ENCODE measurements at regions not wholly inside any gene's neighbourhood (a gene's known extent, or its start where the extent isn't known, plus 50 kb on each side); places are given as distances from the start of the nearest gene placed in this dataset.

GRCh38 chr2:239677453-239678185, 276.8 kb upstream of the HDAC4 start:
- H3K4me3 ChIP-seq (ENCODE audit: low read length): no peak overlapping the region
- DNase-seq (ENCODE audit: low read depth, low spot score): no peak

GRCh38 chr2:239676716-239677452, 276.1 kb upstream of the HDAC4 start:
- peak; percentile 17 for DNase-seq (ENCODE audit: low read depth, low spot score)
- H3K4me3 ChIP-seq (ENCODE audit: low read length): no peak overlapping the region

GRCh38 chr2:239675826-239676715, 275.3 kb upstream of the HDAC4 start:
- DNase-seq (ENCODE audit: low read depth, low spot score): no peak
- no peak overlapping the region for H3K4me3 ChIP-seq (ENCODE audit: low read length)

DNA sequence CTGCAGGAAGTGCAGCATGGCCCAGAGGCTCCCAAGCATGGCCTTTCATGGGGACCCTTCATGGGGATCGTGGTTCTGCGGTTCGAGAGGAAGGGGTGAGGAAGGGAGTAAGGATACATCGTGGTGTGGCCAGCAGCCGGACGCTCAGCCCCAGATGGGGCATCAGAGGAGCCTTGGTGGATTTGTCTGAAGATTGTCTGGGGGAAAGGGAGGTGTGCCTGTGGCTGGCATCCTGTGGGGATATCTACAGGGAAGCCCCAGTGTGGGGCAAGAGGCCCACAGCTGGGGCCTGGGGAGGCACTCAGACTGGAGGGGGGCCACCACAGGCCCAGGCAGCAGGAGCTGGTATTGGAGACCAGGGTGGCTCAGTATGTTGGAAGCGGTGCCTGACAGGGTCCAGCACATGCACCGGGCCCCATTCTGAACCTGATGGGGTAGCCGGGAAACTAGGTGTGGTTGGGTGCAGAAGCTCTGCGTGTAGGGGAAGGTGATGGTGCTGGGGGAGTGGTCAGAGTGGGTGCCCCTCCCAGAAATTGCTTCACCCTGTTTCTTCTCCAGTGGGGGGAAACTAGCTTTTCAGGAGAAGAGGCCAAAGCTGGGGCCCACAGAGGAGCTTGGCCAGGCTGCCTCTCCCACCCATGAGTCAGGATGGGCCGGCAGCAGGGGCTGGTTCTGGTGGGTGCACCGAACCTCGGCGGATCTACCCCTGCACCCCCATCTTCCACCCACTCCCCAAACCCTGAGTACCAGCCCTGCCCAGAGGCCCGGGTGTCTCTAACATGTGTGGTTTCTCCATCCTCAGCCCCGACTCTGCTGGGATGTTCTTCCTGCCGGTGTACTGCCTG, 274.4 kb upstream of the HDAC4 start:
- no peak for DNase-seq (ENCODE audit: low read depth, low spot score)

GRCh38 chr2:239674101-239674980, 273.5 kb upstream of the HDAC4 start:
- H3K4me3 ChIP-seq (ENCODE audit: low read length): no peak overlapping the region
- DNase-seq (ENCODE audit: low read depth, low spot score): no peak

More for the DNA sequence above, 274.4 kb upstream of the HDAC4 start:
- no peak overlapping the region for H3K4me3 ChIP-seq (ENCODE audit: low read length)

DNA sequence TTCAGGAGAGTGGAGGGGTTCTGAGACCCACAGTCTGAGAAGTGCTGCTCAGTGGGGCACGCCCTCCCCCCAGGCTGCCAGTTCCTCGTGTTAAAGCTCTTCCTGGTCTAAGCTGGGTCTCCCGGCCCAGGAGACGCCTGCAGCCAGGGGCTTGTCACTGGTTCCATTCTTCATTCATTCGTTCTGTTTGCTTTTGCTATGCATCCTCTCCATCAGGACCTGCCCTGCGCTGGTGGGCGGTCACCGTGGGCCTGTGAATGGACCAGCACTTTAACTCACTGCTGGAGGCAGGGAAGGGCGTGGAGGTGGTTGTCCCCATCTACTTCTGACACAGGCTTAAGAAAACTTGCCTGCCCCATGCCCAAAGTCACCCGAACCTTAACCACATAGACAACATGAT, 272.8 kb upstream of the HDAC4 start:
- no peak overlapping the region for H3K4me3 ChIP-seq (ENCODE audit: low read length)
- no peak for DNase-seq (ENCODE audit: low read depth, low spot score)

- DNase-seq (ENCODE audit: low read depth, low spot score): no peak
- H3K4me3 ChIP-seq (ENCODE audit: low read length): no peak overlapping the region
Measured at GRCh38 chr2:239671916-239672849, 271.4 kb upstream of the HDAC4 start.

- H3K4me3 ChIP-seq (ENCODE audit: low read length): no peak overlapping the region
- DNase-seq (ENCODE audit: low read depth, low spot score): no peak
Measured at GRCh38 chr2:239671471-239671870, 270.7 kb upstream of the HDAC4 start.

GRCh38 chr2:239670463-239671120, 269.8 kb upstream of the HDAC4 start:
- no peak overlapping the region for H3K4me3 ChIP-seq (ENCODE audit: low read length)
- no peak for DNase-seq (ENCODE audit: low read depth, low spot score)

DNA sequence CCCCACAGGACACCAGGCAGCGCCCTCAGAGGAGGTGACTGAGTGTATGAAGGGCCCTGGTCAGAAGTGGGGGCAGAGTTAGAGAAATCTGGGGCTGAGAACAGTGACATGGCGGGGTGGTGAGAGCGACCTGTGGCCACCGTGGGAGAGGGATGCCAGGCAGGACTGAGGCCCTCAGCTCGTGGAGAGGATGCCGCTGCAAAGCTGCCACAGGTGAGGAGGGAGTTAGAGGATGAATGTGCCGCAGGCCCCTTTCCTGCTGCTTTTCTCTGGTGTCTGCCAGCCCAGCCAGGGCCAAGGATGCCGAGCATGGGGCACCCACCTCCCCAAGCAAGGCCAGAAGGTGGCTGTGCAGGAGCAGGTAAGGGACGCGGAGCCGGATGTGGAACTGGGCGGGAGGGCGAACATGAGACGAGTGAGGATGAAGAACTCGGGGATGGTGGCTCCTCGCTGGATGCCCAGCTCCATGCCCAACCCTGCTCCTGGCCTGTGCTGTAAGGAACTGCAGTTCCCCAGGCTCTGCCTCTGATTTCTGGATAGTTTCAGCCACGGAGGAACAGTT, 269.2 kb upstream of the HDAC4 start:
- H3K4me3 ChIP-seq (ENCODE audit: low read length): no peak overlapping the region
- no peak for DNase-seq (ENCODE audit: low read depth, low spot score)

- no peak overlapping the region for H3K4me3 ChIP-seq (ENCODE audit: low read length)
- DNase-seq (ENCODE audit: low read depth, low spot score): no peak
Measured at GRCh38 chr2:239669181-239669898, 268.5 kb upstream of the HDAC4 start.

GRCh38 chr2:239668651-239669050, 267.8 kb upstream of the HDAC4 start:
- DNase-seq (ENCODE audit: low read depth, low spot score): no peak

GRCh38 chr2:239668042-239668441, 267.2 kb upstream of the HDAC4 start:
- DNase-seq (ENCODE audit: low read depth, low spot score): no peak

More at GRCh38 chr2:239668651-239669050, 267.8 kb upstream of the HDAC4 start:
- H3K4me3 ChIP-seq (ENCODE audit: low read length): no peak overlapping the region

GRCh38 chr2:239667431-239667985, 266.7 kb upstream of the HDAC4 start:
- H3K4me3 ChIP-seq (ENCODE audit: low read length): no peak overlapping the region
- DNase-seq (ENCODE audit: low read depth, low spot score): no peak

More at GRCh38 chr2:239668042-239668441, 267.2 kb upstream of the HDAC4 start:
- no peak overlapping the region for H3K4me3 ChIP-seq (ENCODE audit: low read length)

DNA sequence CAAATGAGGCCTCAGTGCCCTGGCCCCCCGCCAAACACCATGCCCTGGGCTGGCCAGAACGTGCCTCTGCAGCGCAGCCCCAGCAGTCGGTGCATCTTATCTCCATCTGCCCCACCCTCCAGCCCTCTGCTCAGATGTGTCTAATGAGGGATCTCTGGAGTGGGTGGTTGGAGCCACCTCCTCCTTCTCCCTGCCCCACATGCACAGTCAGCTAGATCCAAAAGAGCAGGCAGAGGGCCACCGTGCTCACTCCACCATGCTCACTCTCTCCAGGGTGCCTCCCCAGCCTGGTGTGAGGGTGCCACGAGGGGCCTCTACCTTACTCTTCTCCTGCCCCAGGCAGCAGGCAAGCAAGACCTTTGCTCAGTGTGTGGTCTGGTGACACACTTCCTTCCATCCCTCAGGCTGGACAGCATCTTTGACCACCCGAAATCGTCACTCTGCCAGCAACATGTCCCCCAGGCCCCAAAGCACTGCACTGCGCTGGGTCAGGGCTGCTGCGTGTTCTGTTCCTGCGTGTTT, 266.1 kb upstream of the HDAC4 start:
- DNase-seq (ENCODE audit: low read depth, low spot score): no peak
- H3K4me3 ChIP-seq (ENCODE audit: low read length): no peak overlapping the region

All from Jurkat, Clone E6-1 (cell line).